HG03520 (cell line): ENCODE measurements at regions not wholly inside any gene's neighbourhood (a gene's known extent, or its start where the extent isn't known, plus 50 kb on each side); places are given as distances from the start of the nearest gene placed in this dataset.

ENCODE experiments used
- ATAC-seq: cut with Tn5 transposase; IDR thresholded peaks from one replicate; pipeline ENCODE4 v1.9.1; 2021; ENCODE audit warnings: mild to moderate bottlenecking, moderate library complexity; ENCODE audit not compliant: unreplicated experiment

DNA sequence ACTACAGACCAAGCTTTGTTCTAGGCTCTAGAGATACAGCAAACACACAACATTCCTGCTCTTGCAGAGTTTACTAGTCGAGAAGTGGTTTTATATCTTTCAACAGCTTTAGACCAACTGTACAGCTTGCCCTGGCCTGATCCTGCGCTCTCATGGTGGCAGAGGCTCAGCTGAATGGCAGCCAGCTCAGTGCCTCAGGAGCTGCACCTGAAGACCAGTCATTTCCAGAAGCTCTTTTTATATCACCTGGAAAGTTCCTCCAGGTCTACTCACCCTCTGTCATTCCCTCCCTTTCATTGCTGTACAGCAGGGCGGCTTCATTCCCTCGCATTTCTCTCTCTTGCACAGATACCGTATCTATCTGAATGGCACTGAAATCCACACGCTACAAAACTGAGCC, 319.8 kb downstream of the GATA3 start:
- ATAC-seq: no peak

DNA sequence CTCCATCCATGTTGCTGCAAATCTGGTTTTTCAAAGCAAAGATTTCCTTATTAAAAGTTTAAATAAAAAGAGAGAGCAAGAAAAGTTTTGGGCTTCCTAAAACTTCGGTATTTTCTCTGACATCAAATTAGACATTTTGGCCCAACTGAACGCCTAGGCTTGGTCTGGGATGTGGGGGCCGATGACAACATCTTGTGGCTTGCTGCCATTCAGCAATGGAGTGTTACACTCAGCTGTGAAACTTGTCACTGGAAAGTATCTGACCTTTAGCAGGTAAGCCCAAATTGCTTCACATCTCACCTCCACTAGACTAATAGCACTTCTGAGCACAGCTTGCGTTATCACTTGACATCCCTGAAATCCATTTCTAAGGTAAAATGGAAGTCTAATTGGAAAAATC, 320.6 kb downstream of the GATA3 start:
- ATAC-seq: no peak

DNA sequence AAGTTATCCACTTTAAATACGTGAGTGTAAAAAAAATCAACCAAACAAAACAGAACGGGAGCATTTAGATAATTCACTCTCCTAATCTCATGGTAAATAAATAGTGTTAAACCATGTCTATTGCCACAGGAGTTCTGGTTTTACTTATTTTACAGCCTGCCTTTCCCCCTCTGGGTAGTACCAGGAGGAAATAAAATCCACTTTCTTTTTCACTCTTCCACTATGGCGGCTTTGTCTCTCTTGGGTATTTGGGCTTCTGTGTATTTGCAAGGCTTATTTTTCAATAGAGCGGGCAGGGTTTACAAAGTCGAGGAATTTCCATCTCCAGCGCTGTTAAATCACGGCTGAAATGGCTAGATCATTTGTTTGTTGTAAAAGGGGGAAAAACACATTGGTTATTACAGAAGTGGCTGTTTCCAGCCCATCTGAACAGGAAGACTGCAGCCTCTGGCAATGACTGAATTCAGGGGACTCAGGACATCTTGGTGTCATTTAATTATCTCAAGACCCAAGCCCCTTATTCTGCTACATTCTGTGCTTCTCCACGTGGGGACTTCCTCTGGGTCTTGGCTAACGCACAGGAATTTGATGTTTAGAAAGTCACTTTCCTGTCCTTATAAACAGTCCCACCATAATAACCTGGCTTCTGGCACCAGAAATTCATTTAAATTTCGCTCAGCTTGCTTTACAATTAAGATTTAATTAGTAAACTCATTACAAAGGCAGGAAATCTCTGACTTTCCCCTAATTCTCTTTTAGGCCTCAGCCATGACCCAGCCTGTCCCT, 323.9 kb downstream of the GATA3 start:
- no peak for ATAC-seq

DNA sequence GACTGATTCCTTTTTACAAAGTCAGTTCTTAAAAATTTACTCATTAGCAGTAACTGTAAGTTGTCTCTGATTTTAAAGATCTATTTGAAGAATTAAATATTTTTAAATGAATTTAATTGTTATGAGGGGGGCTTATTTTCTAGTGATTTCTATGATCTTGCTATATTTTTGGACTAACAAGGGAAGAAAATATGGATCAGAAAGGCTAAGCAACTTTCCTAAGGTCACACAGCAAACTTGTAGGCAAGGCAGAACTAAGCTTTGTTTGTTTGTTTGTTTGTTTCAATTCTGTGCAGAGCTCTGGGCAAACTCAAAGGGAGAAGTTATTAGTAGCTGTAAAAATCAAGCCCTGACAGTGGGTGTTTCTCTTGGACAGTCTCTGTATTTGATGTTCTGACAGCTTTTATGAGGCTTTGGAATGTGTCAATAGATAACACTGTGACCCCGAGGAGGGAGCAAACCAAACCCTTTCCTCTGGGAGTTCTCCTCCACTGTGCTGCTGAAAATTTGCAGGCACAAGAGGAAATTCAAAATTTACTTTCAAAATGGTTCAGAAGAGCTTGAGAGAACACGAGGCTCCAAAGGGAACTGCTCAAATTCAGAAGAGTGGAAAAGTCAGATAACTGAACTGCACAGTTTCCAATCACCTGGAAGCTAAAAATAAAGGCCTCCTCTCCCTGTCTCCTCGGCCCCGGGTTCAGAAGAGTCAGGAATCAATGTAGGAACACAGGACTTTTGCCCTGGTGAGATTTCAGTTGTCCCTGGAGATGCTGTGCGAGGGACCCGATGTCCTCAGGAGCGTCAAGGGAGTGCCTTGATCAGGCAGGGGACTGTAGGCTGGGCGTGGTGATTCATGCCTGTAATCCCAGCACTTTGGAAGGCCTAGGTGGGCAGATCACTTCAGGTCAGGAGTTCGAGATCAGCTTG, 325.7 kb downstream of the GATA3 start:
- no peak for ATAC-seq

DNA sequence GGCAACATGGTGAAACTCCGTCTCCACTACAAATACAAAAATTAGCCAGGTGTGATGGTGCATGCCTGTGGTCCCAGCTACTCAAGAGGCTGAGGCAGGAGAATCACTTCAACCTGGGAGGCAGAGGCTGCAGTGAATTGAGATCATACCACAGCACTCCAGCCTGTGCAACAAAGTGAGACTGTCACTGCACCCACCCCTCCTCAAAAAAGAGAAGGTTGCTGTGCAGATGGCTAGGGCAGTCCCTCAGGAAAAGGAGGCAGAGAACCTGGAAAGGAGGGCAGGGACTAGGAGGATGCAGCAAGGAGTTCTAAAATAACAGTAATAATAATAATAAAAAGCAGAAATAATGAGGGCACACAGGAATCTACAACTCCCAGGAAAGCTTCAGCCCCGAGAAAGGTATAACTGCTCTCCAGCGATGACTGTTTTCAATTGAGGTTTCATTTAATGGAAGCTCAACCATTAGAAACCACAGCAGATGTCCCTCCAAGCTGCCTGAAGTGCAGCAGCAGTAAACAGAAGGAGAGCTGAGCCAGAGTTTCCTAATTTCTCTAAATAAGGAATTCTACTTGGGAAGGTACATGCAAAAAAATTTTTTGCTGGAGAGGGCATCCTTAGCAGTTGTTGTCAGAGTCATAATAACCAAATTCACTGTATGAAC, 326.5 kb downstream of the GATA3 start:
- no peak for ATAC-seq

DNA sequence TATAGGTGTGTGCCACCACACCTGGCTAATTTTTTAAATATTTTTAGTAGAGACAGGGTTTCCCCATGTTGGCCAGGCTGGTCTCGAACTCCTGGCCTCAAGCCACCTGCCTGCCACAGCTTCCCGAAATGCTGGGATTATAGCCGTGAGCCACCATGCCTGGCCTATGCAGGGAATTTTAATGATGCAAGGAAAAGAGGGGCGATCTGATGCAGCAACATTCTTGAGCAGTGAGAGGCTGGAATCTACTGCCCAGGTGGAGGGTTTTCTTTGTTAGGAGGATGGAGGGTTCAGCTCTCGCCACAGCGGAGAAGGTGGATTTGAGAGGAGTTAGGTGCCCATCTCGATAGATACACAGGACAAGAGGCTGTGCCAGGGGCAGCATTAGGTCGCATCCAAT, 332.3 kb downstream of the GATA3 start:
- ATAC-seq: no peak

DNA sequence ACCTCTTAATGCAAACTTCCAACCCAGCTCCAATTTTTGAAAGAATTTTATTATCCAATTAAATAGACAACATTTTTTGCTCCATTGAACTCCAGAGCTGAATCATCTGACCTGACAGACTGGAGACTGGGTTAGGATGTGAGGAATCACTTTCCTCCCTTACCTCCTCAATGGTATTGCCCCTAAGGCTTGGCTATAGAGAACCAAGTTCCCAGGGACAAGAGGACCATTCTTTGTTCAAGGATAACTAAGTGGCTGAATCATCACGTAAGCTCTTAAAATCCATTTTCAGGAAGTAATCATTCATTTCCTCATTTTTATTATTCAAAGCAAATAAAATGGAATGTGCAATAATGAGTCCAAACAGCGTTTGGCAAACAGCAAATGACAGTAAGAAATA, 335.1 kb downstream of the GATA3 start:
- no peak for ATAC-seq

DNA sequence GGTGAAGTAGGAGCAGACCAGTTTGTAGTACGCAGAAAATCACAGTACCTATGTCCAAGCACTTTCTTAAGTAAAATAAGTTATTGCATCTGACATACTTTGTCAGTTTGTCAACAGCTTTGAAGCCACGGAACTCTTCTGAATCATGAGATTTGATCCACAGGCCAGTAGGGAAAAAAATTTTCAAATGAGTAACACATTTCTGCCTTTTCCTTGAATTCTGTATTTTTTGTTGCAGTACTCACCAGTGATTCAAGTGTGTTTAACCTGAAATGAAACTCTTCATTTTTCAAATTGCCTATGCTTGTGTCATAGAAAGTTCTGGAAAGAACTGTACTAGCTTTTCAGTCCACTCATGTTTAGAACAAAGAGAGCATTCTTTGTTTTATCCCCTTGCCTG, 337.7 kb downstream of the GATA3 start:
- ATAC-seq: no peak

DNA sequence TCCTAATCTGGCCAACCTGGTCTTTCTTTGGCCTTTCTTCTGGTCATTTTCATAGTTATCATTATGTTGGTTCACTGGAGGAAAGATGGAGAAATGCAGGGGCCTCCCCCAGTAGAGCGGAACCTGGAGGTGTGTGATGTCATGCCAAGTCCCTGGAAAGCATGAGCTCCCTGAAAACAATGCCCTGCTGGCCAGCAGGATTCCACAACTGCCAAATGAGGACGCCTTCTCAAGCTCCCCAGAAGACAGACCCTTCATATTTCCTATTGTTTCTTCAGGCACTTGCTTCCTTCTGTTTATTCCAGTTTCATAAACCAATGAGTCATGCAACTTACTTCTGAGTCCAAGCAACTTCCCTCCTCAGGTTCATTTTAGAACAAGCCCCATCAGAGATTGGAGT, 339.0 kb downstream of the GATA3 start:
- ATAC-seq: no peak

DNA sequence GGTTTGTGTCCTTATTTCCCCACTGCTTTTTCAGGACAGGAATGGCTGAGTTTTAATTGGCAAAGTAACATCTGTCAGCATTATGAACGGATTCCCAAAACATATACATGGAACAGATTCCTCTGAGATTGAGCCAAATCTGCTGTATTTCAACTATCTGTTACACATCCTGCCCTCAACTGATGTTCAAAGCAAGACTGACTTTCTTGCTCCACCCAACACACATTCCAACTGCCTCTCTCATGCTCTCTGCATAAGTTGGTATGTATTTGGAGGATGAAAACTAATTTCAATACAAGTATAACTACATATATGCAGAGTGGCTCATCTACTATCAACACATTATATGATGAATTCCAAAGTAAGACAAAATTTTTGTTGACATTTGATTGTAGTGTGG, 342.2 kb downstream of the GATA3 start:
- no peak for ATAC-seq

DNA sequence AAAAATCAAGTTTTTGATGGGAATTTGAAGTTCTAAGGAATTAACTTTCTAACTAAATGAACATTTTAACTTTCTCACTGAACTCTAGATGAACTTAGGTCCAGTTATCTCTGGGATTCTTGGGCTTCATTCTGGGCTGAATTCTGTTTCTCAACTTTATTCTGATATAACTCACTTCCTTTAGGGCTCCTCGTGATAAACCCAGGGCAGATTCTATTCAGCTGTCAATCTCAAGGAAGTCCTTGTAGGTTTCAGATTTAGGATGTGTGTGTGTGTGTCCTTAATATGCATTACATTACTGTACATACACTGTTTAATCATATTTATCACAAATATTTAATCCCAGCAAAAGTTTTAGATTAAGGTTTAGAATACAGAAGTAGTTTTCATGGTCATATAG, 344.3 kb downstream of the GATA3 start:
- ATAC-seq: no peak

DNA sequence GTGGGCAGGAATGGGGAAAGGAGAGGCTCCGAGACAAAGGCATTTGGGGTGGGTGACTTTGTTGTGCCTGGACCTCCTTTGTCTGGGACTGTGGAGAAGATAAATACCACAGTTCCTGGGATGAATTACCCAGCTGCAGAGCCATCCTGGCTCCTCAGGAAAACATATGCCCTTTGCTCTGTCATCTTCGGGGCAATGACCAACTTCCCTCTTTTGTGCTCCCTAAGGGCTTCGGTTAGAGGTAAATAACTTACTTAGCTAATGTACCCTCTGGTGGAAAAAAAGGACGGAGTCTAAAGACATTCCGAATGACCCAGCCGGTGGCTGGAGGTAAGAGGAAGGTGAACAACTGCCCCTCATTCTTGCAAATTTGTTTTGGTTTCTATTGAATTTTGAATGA, 345.7 kb downstream of the GATA3 start:
- no peak for ATAC-seq

DNA sequence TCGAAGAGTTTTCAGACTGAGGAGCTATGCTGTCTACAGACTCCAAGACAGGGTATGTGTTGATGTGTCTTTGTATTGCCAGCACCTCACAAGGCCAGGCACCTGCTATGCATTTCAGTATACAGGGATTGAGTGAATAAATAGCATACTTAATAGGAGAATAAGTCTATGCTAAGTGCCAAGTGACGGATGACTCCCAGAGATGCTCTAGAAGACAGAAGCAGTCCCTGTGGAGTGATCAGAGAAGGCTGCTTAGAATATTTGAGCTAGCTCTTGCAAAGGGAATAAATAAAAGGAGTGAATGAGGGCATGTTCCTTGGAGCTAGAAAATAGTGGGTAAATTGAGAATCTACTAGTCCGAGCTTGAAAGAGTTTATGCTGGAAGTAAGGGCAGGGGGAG, 346.4 kb downstream of the GATA3 start:
- ATAC-seq: no peak

DNA sequence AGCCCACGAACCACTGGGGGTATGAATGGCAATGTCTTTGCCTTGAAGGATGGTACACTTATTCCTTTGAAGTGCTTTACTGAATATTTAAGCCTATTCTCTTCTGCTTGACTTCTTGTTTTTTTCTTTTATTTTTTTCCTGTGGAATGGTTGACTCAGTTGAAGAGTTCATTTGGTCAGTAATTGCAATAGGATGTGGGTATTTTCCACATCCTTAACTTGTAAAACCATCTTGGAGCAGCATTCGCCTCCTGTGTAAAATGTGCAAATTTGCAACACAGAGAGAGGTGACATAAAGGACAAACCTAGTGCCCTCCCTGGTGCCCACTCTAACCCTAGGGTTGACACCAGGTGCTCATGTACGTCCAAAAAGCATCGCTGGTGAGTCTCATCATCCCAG, 347.0 kb downstream of the GATA3 start:
- no peak for ATAC-seq

DNA sequence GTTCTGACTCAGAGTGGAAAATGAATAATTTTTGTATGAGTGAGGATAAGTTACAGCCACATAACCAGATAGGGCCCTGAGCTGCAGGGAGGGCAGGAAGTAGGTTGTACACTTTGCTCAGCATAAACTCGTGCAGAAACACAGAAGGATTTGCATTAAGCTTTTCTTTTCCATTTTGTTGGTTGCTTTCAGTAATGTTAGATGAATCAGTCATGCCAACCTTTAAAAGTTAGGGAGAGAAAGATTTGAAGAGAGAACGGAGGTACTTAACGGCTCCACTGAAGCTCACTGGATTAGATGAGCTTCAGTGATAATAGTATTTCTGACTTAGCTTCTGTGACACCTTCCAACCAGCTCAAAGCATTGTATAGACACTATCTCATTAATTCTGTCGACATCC, 348.1 kb downstream of the GATA3 start:
- ATAC-seq: no peak

DNA sequence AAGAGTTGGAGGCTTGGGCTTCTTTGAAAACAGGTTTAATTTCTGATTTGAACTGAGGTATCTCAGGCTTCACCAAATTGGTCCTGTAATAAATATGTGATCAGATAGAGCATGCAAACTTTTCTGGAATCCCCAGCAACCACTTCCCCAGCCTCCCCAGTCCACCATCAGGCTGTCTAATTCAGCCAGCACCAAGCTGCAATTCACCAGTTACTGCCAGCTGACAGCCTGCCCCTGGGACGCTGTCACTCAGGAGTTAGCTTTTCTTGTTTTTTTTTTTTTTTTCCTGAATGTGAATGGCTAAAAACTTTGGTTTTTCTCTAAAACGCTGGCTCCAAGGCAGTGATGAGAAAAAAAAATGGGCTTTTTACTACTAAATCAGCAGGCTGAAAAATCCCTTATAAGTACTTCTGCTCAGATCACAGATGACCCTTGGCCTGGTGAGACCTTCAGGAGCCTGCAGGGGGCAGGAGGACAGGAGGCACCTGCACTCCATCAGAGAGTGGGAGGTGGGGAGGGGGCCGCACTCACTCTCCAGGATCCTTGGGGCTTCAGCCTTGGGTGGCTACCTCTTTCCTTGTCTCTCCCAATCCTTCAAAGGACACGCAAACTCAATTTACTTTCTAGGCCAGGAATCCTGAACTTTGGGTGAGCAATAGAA, 349.4 kb downstream of the GATA3 start:
- ATAC-seq: no peak

DNA sequence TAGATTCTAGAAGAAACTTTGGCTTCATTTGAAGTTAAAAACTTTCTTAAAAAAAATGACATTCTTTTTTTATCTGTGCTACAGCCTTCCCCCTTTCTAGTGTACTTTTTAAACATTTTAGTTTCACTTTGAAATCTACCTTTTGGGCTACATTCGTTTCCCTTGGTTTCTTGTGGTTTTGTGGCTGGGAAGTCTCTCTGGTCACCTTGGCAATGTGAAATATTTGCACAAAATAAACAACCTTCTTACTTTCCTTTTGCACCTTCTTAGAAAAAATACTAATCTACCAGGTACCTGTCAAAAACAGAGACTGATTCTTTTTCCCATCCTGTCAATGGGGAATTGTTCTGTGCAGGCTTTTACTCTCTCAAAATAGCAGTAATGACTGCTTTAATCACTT, 350.2 kb downstream of the GATA3 start:
- peak; percentile 48 for ATAC-seq

DNA sequence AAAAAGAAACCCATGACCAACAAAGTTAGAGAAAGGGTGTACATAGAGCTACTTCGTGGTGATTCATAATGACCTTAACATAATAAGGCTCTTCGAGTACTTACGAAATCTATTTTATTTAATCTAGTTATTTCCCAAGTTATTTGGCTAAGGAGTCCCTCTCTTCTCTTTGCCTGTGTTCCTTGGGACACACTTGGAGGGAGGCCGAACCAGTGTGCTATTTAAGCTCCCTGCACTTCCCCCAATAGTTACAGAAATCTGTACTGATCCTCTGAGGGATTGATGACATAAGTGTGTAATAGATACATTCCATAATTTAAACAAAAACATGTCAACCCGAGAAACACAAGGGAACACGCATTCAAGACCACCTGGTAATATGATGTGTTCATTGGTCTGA, 351.1 kb downstream of the GATA3 start:
- ATAC-seq: no peak

DNA sequence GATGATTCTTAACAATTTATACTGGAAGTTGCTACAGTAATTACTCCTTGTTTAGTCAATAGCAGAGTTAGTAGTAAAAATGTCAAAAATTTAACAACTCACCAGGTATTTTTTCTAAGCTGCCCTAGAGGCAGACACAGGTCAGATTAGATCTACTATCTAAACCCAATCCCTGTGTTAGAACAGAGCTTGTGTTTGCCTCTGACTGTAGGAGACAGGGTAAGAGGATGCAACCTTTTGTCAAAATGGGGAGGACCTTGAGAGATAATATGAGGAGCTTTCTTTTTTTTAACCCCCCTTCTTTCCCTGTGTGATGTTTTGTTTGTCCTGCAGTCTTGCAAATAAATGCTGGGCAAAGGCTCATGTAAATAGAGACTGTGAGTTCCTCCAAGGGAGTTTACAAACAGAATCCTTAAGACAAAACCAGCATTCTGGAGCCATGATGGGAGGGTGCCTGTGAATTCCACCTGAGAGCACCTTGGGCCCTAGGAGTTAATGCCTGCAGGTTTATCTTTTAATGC, 353.1 kb downstream of the GATA3 start:
- no peak for ATAC-seq

DNA sequence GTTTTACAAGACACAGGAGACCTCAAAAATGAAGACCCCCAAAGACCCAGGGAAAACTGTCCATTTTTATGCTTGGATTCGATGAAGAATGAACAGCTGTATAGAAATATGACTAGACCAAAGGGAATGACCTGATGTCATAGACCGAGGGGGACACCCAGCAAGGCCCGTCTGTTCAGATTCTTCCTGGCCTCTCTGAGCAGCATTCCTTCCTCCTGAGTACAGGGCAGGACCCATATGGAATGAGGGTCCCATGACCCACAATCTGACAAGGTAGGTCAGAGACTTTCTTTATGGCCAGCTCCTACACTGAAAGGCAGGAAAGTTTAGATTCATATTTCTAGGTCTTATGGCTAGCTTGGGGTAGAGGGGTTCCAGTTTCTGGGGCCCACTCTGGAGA, 356.0 kb downstream of the GATA3 start:
- no peak for ATAC-seq

DNA sequence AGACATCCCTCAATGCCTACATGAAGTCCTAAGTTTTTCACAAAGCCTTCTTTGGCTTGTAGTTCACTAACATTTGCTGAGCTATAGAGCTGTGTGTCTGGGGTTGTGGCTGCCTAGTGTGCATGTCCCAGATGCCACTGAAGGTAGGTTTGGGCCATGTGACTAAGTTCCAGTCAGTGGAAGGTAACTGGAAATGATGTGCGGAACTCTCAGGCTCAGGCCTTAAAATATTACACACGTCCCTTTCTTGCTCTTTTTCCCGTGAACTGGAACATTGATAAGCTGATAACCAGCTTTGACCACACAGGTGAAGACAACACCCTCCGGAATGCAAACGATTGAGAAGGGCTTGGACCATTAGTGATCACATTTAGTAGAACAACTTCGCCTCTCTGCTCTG, 358.1 kb downstream of the GATA3 start:
- no peak for ATAC-seq
